ENCODE measurements at regions not wholly inside any gene's neighbourhood (a gene's known extent, or its start where the extent isn't known, plus 50 kb on each side); places are given as distances from the start of the nearest gene placed in this dataset.

DNA sequence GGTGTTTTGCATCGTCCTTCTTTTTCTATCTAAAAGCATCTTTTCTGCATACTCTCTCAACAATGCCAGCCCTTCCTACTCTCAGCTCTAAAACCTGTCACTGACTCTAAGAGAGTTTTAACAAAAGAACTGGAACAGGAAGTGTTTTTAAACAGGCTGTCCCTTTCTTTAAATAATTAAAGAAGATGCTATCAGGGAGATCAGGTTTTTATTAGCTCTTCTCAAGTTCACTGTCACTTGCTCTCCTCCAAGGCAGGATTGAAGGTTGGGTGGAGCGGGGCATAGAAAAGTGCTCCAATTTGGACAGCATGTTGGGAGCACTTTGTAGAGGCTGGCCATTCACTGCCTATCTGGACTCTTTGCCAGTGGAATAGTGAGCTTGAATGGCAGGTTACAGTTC lies 56.4 kb upstream of the BARX2 start:
- intact Hi-C loops (cut with DNase I; ENCODE audit: low total_unique reads) = no loop called here
- WGBS, 2 donors = 86 to 87% methylated on average over 2 of the region's 2 CpGs
- no peak for TF ChIP-seq POLR2A (IDR thresholded peaks at IDR 0.05)
- TF ChIP-seq, protein P1, sequence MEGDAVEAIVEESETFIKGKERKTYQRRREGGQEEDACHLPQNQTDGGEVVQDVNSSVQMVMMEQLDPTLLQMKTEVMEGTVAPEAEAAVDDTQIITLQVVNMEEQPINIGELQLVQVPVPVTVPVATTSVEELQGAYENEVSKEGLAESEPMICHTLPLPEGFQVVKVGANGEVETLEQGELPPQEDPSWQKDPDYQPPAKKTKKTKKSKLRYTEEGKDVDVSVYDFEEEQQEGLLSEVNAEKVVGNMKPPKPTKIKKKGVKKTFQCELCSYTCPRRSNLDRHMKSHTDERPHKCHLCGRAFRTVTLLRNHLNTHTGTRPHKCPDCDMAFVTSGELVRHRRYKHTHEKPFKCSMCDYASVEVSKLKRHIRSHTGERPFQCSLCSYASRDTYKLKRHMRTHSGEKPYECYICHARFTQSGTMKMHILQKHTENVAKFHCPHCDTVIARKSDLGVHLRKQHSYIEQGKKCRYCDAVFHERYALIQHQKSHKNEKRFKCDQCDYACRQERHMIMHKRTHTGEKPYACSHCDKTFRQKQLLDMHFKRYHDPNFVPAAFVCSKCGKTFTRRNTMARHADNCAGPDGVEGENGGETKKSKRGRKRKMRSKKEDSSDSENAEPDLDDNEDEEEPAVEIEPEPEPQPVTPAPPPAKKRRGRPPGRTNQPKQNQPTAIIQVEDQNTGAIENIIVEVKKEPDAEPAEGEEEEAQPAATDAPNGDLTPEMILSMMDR (IDR thresholded peaks at IDR 0.05) = no peak
- no peak overlapping the region for H3K4me3 ChIP-seq (ENCODE audit: low read depth, poor library complexity, severe bottlenecking)
- DNase-seq (ENCODE audit: low spot score in 2 of 2) = peak in 1 of 2 donors; percentile 39

DNA sequence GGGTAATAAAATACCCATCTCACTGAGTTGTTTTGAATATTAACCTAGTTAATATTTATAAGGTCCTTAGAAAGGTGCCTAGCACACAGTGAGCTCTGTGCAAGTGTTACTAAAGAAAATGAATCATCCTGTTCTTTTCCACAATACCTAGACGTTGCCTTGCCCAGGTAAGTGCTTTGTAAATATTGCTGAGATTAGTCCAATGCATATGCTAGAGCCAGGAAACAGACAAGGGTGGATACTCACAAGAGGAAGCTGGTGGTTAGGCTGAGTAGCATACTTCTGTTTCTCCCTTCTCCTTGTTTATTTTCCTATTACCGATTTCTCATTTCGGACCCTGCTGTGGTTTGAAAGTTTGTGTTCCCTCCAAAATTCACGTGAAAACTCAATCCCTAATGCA lies 58.1 kb upstream of the BARX2 start:
- DNase-seq (ENCODE audit: low spot score in 2 of 2) = no peak
- TF ChIP-seq, protein P1 (IDR thresholded peaks at IDR 0.05) = no peak
- no peak for TF ChIP-seq POLR2A (IDR thresholded peaks at IDR 0.05)
- intact Hi-C loops (cut with DNase I; ENCODE audit: low total_unique reads) = no loop called here
- no peak overlapping the region for H3K4me3 ChIP-seq (ENCODE audit: low read depth, poor library complexity, severe bottlenecking)
- WGBS, 2 donors = 50 to 59% methylated on average over 4 of the region's 4 CpGs

DNA sequence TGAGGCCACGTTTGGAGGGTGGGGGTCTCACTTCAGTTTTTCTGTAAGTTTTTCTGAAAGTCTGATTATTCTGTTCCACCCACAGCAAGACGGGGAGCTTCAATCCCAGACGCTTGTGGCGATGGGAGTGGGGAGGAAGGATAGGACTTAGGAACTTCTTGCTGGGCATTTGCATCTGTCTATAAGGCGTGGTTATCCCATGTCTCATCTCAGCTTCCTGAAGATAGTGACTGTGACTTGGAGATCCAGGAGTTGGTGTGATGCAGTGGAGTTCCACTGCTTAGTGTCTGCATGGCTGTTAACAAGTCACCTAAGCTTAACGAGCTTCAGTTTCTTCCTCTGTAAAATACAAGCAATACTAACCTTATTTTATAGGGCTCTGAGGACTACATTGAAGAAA lies 58.9 kb upstream of the BARX2 start:
- 83 to 86% methylated on average over 6 of the region's 6 CpGs for WGBS, 2 donors
- TF ChIP-seq, protein P1 (IDR thresholded peaks at IDR 0.05) = no peak
- TF ChIP-seq POLR2A (IDR thresholded peaks at IDR 0.05) = no peak
- intact Hi-C loops (cut with DNase I; ENCODE audit: low total_unique reads) = no loop called here
- no peak overlapping the region for H3K4me3 ChIP-seq (ENCODE audit: low read depth, poor library complexity, severe bottlenecking)
- DNase-seq (ENCODE audit: low spot score in 2 of 2) = peak in 1 of 2 donors; percentile 15

- WGBS, 2 donors = 56 to 58% methylated on average over 11 to 12 of the region's 12 CpGs
- DNase-seq (ENCODE audit: low spot score in 2 of 2) = peak in 1 of 2 donors; percentile 80
- H3K4me3 ChIP-seq (ENCODE audit: low read depth, poor library complexity, severe bottlenecking) = no peak overlapping the region
- TF ChIP-seq, protein P1 (IDR thresholded peaks at IDR 0.05) = no peak
- TF ChIP-seq POLR2A (IDR thresholded peaks at IDR 0.05) = no peak
- intact Hi-C loops (cut with DNase I; ENCODE audit: low total_unique reads) = no loop called here
Observed at GRCh38 chr11:129315781-129316579, 59.7 kb upstream of the BARX2 start.

GRCh38 chr11:129314371-129314770 lies 61.3 kb upstream of the BARX2 start:
- WGBS, 2 donors = 79 to 84% methylated on average over 3 of the region's 3 CpGs
- intact Hi-C loops (cut with DNase I; ENCODE audit: low total_unique reads) = no loop called here
- TF ChIP-seq, protein P1 (IDR thresholded peaks at IDR 0.05) = no peak
- TF ChIP-seq POLR2A (IDR thresholded peaks at IDR 0.05) = no peak
- no peak overlapping the region for H3K4me3 ChIP-seq (ENCODE audit: low read depth, poor library complexity, severe bottlenecking)
- DNase-seq (ENCODE audit: low spot score in 2 of 2) = no peak

Data from lower leg skin (tissue), 4 donors.